GM20431 (cell line): ENCODE measurements at regions not wholly inside any gene's neighbourhood (a gene's known extent, or its start where the extent isn't known, plus 50 kb on each side); places are given as distances from the start of the nearest gene placed in this dataset.

Source experiments
- in situ Hi-C: fragments of 300-500 bp; cut with MseI, MboI; formaldehyde crosslinking; loops from one replicate; pipeline ENCODE4 v1.15.0; 2020; ENCODE audit warnings: low sequenced_read_pairs; ENCODE audit not compliant: unreplicated experiment

- in situ Hi-C loops, result no loop called here
Observed at GRCh38 chr12:130093380-130093779, 68.9 kb upstream of the FZD10 start.

- in situ Hi-C loops, result no loop called here
Observed at GRCh38 chr12:130097342-130097741, 64.9 kb upstream of the FZD10 start.

- in situ Hi-C loops, result no loop called here
Observed at GRCh38 chr12:130097798-130098255, 64.4 kb upstream of the FZD10 start.

- in situ Hi-C loops, result no loop called here
Observed at GRCh38 chr12:130098301-130099005, 63.8 kb upstream of the FZD10 start.

- in situ Hi-C loops, result no loop called here
Observed at GRCh38 chr12:130100634-130101362, 61.5 kb upstream of the FZD10 start.

GRCh38 chr12:130101370-130101769, 60.9 kb upstream of the FZD10 start:
- in situ Hi-C loops, result no loop called here

- in situ Hi-C loops, result no loop called here
Observed at GRCh38 chr12:130102266-130102665, 60.0 kb upstream of the FZD10 start.

GRCh38 chr12:130104571-130105106, 57.6 kb upstream of the FZD10 start:
- in situ Hi-C loops, result no loop called here

GRCh38 chr12:130109062-130109945, 53.0 kb upstream of the FZD10 start:
- in situ Hi-C loops, result no loop called here

GRCh38 chr12:130110914-130111313, 51.4 kb upstream of the FZD10 start:
- in situ Hi-C loops, result no loop called here

- in situ Hi-C loops, result no loop called here
Observed at GRCh38 chr12:130111965-130112496, 50.2 kb upstream of the FZD10 start.
